Stimulated activated naive CD4-positive, alpha-beta T cell treated with Interleukin-2 at 50 U/mL for 16 hours (primary cell): ENCODE measurements at regions not wholly inside any gene's neighbourhood (a gene's known extent, or its start where the extent isn't known, plus 50 kb on each side); places are given as distances from the start of the nearest gene placed in this dataset.
"Not testable (repeated sequence)": the region's sequence is repeated elsewhere in the genome, so short reads cannot be mapped to it uniquely, and the experiment has no call there.

Experiments used
- DNase-seq: peaks from one replicate; lab custom pipeline; 2025; lab: John Stamatoyannopoulos, UW

GRCh38 chr2:234275515-234275914, 221.4 kb downstream of the ARL4C start:
- no peak for DNase-seq

GRCh38 chr2:234273887-234274584, 222.8 kb downstream of the ARL4C start:
- peak; percentile 45 for DNase-seq

- no peak for DNase-seq
Measured at GRCh38 chr2:234272069-234272850, 221.8 kb downstream of the SPP2 start.

GRCh38 chr2:234271338-234271737, 220.8 kb downstream of the SPP2 start:
- DNase-seq = no peak

GRCh38 chr2:234269769-234270204, 219.3 kb downstream of the SPP2 start:
- no peak for DNase-seq

- no peak for DNase-seq
Measured at GRCh38 chr2:234267534-234267933, 217.0 kb downstream of the SPP2 start.

- DNase-seq = no peak
Measured at GRCh38 chr2:234266952-234267351, 216.4 kb downstream of the SPP2 start.

GRCh38 chr2:234265206-234265605, 214.7 kb downstream of the SPP2 start:
- DNase-seq = no peak

GRCh38 chr2:234261736-234262135, 211.2 kb downstream of the SPP2 start:
- DNase-seq = no peak

- no peak for DNase-seq
Measured at GRCh38 chr2:234259440-234259839, 208.9 kb downstream of the SPP2 start.

- no peak for DNase-seq
Measured at GRCh38 chr2:234258562-234259141, 208.2 kb downstream of the SPP2 start.

GRCh38 chr2:234257859-234258561, 207.5 kb downstream of the SPP2 start:
- peak; percentile 20 for DNase-seq

GRCh38 chr2:234256516-234256915, 206.0 kb downstream of the SPP2 start:
- DNase-seq = no peak

GRCh38 chr2:234254783-234255521, 204.4 kb downstream of the SPP2 start:
- DNase-seq = no peak

GRCh38 chr2:234252772-234253171, 202.3 kb downstream of the SPP2 start:
- DNase-seq = no peak

GRCh38 chr2:234251326-234252271, 201.1 kb downstream of the SPP2 start:
- DNase-seq = no peak

GRCh38 chr2:234250926-234251325, 200.4 kb downstream of the SPP2 start:
- no peak for DNase-seq

- no peak for DNase-seq
Measured at GRCh38 chr2:234249873-234250272, 199.4 kb downstream of the SPP2 start.

- DNase-seq = no peak
Measured at GRCh38 chr2:234249034-234249735, 198.7 kb downstream of the SPP2 start.

- DNase-seq = not testable (repeated sequence)
Measured at GRCh38 chr2:234248213-234248710, 197.8 kb downstream of the SPP2 start.
